ENCODE measurements at regions not wholly inside any gene's neighbourhood (a gene's known extent, or its start where the extent isn't known, plus 50 kb on each side); places are given as distances from the start of the nearest gene placed in this dataset.

DNA sequence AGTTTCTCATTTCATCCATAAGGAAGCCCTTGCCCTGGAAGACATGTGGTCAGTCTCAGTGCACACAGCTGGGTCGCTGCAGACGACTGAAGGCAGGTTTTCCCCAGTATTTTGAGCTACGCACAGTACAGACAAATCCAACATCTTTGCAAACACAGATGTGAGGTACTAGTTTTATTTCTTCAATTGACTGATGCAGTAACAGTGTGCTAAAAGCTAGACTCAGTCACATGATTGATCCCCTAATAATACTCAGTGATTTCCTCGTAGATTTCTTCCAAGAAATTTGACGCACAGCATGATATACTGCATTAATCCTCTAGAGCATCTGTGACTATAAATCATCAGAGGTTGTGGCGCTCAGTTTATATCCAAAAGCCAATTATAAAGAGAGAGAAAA is 346.1 kb downstream of the DIRAS2 start:
- DNase-seq = no peak

DNA sequence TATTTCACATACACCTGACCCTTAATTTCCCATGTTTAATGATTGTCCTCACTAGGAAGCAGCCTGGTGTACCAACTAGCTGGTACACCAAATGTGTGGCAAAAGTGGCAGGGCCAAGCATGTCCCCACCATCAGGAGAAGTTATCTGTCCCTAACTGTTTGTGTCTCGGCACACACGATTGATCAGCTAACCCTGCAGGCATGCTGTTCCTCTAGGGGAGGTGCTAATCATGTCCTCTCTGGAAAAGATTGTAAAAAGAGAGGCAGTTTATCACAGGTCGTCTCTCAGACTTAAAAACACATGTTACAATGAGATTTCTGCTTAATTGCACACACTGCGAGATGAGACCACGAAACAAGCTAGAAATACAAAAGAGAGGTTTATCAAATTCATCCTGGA is 342.7 kb downstream of the DIRAS2 start:
- DNase-seq = no peak

- no peak for DNase-seq
Observed at GRCh38 chr9:90300611-90301276, 341.9 kb downstream of the DIRAS2 start.

- DNase-seq = no peak
Observed at GRCh38 chr9:90301277-90301653, 341.4 kb downstream of the DIRAS2 start.

DNA sequence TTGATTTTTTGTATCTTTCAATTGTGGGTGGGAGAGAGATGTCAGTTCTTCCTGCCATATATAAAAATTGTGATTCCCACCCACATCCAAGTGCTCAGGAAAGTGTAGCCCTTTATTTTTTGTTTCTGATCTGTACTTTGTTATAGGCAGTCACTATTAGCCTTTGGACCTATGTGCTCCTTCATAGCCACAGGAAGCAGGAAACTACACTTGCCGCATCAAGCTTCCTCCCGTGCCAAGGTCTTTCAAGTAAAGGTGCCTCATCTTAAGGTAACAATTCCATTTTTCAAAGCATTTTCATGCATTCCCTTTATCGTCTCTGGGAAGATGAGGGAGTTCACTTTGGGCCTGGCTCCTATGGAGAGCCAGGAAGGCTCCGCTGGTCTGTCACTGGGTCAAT is 339.0 kb downstream of the DIRAS2 start:
- no peak for DNase-seq

DNA sequence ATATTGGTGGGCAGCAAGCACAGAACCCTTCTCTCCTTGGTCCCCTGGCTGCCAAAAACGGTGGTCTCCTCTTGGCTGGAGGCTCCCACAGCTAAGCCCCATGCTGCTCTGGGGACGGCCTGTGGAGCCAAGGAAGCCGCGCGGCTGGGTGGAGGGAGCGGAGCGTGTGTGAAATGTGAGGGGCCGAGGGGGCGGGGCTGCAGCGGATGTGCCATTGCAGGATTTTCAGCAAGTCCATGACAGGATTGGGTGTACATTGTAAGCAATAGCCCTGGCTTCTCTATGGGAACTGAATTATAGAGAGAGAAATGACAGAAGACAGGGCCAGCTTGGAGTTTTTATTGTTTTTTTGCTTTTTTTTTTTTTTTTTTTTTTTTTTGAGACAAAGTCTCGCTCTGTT is 336.5 kb downstream of the DIRAS2 start:
- DNase-seq = no peak

- DNase-seq = no peak
Observed at GRCh38 chr9:90307167-90307833, 335.3 kb downstream of the DIRAS2 start.

- DNase-seq = no peak
Observed at GRCh38 chr9:90307891-90308290, 334.7 kb downstream of the DIRAS2 start.

DNA sequence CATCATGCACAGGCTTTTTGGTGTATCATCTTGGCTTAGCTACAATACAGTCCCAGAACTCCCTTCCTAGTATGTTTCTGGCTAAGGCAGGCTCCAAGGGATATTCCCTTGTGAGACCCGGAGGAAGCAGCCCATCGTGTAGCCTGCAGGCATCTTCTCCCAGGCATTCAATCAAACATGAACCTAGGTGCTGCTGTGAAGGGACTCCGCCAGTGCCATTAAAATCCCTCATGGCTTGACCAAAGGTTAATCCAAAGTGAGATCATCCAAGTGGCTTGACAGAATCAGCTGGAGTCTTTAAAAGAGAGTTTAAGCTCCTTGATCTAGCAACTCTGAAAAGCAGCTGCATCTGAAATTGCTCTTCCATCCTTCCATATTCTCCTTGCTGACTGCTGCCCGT is 333.9 kb downstream of the DIRAS2 start:
- DNase-seq = no peak

- DNase-seq = no peak
Observed at GRCh38 chr9:90309809-90310520, 332.7 kb downstream of the DIRAS2 start.

GRCh38 chr9:90310521-90310876 is 332.1 kb downstream of the DIRAS2 start:
- DNase-seq = no peak

DNA sequence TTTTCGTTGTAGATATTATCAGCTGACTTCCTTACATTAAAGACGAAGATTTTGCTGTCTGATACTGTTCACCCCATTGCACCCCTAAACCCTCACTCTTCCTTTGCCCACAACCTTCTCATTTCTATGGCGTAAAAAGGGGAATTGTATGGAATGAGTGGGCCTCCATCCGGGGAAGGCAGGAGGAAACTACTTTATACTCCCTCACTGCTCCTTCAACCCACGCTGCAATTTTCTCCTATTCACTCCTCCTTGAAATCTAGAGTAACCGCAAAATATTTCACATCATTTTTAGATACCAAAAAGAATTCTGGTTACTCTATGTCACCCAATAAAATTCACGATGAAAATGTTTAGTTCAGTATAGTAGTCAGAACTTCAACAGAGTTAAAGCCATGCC is 330.8 kb downstream of the DIRAS2 start:
- DNase-seq = no peak

- no peak for DNase-seq
Observed at GRCh38 chr9:90322296-90322695, 320.3 kb downstream of the DIRAS2 start.

DNA sequence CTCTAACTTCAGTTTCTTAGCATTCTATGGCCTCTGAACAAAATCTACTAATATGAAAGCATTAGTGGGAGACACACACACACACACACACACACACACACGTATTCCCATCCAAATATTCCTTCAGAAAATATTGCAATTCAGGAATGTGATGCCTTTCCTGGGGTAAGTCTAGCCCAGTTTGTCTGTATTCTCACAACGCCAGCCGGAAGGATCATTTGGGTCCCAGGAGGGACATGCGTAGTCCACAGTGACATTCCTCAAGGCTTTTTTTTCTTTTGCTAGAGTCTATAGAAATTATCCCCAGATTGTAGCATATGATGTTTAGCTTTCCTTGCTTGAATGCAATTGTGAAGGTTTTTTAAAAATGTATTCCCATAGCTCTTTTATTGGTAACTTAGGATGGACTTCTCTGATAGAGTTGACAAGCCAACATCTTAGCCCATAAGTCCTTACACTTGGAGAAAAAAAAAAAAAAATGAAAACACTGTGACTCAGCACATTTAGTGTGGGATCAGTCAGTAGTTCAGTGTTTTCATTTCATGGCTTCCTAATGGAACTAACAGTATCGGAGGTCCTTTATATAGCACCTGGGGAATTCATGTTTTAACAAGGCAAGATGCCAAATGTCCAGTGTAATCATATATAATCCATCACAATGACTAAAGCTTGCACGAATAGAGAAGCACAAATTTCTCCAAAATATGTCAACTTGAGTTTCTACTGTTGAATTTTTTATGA is 316.5 kb downstream of the DIRAS2 start:
- no peak for DNase-seq

DNA sequence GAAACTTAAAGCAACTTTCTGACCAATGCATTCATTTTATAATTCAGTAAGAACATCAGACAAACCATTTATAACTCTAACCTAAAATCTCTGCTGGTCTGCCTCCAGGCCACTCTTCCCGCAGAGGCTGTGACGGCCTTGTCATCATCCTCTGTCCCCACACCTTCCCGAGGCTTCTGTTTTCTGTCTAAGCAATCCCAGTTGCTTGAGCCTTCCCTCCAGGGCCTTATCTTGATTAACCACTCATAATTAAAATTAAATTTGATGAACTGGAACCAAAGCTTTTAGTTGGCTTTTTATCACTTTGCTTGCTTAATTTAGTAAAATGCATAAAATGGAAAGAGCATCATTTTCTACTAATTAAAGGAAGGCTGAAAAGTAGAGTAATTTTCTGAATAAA is 312.4 kb downstream of the DIRAS2 start:
- no peak for DNase-seq

GRCh38 chr9:90331826-90332575 is 310.6 kb downstream of the DIRAS2 start:
- no peak for DNase-seq

GRCh38 chr9:90333226-90333625 is 309.4 kb downstream of the DIRAS2 start:
- no peak for DNase-seq

DNA sequence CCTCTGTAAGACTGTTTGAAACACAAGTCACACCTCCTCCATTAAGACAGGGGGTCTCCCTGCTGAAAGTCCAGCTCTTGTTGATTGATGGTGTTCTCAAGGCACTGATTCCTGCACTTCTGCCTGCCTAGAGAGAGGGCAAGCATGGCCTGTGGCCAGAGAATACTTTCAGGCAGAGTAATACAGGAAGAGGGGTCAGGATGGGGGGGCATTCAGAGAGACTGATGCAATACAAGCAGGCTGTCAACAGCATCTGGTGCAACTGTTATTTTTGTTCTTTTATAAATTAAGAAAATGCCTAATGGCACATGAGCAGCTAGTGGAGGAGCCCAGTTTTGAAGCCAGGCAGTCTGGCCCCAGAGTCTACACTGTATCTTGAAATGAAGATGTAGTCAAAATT is 302.2 kb downstream of the DIRAS2 start:
- DNase-seq = no peak

- DNase-seq = no peak
Observed at GRCh38 chr9:90342607-90343006, 300.0 kb downstream of the DIRAS2 start.

DNA sequence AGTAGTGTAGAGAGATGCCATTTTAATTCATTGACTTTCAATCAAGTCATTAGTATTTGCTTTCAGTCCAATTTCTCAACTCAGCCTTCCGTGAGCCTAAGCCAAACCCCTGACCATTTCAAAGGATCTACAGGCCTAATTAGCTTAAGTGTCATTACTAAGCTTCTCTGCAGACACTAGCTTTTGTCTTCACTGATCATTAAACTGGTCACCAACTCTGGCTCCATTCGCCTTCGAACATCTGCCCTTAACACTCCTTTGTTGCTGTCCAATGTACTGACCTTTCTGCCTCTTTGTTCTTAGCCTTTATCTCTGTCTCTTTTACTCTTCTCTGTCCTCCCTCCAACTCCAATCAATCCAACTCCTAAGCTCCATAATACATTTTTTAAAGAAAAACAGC is 299.3 kb downstream of the DIRAS2 start:
- DNase-seq = no peak

- DNase-seq = no peak
Observed at GRCh38 chr9:90343991-90344390, 298.6 kb downstream of the DIRAS2 start.

DNA sequence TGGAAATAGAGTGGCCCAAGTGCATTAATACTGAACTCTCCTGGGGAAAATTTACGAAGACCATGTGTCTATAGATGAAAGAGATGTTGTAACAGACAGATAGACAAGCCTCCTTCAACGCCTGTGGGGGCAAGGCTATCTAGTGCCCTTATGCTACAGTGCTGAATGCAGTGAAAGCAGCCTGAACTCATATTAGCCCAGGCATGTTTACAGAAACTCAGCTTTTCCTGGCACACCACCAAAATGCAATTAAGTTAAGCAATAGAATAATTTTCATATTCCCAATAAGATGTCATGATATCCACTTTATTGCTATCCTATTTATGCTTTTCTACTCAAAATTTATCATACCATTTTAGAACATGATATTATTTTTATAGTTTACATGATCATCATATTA is 277.0 kb downstream of the DIRAS2 start:
- DNase-seq = no peak

DNA sequence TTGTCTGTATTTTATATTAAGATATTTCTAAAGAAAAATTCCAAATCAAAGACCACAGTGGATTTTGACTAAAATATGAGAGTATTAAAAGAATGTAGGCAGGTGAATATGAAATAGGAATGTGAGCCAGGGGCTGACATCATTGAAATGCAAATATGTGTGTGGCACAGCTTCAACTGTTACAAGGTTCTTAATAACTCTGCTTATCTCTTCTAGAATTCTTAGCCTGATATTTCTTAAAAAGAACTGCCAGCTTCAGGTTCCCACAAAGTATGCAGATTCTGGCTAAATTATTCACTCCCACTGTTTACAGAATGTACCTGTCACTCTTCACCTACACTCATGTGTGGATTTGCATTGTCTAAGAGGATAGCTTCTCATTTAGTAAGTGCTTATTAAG is 274.4 kb downstream of the DIRAS2 start:
- DNase-seq = no peak

Data from CD4-positive, alpha-beta T cell treated with Interleukin-15 for 1 hour (primary cell).